ENCODE measurements at regions not wholly inside any gene's neighbourhood (a gene's known extent, or its start where the extent isn't known, plus 50 kb on each side); places are given as distances from the start of the nearest gene placed in this dataset.
"Not testable (repeated sequence)": the region's sequence is repeated elsewhere in the genome, so short reads cannot be mapped to it uniquely, and the experiment has no call there.

GRCh38 chr5:32928761-32929160 is 217.6 kb downstream of the NPR3 start:
- H3K36me3 ChIP-seq (ENCODE audit: control insufficient read depth, low read depth, low read length), result no peaks in the 10 kb centered on the region
- H3K27ac ChIP-seq (ENCODE audit: low read length), result no peak overlapping the region
- H3K9ac ChIP-seq (ENCODE audit: low read length), result no peak overlapping the region
- H3K9me3 ChIP-seq (ENCODE audit: control insufficient read depth, low read depth, low read length), result no peaks in the 10 kb centered on the region
- no peak overlapping the region for H3K4me3 ChIP-seq (ENCODE audit: low read length)
- no peaks in the 10 kb centered on the region for H3K27me3 ChIP-seq (ENCODE audit: control insufficient read depth, insufficient read depth, low read length)
- no peaks in the 10 kb centered on the region for H3K4me1 ChIP-seq (ENCODE audit: control insufficient read depth, low read depth, low read length)

DNA sequence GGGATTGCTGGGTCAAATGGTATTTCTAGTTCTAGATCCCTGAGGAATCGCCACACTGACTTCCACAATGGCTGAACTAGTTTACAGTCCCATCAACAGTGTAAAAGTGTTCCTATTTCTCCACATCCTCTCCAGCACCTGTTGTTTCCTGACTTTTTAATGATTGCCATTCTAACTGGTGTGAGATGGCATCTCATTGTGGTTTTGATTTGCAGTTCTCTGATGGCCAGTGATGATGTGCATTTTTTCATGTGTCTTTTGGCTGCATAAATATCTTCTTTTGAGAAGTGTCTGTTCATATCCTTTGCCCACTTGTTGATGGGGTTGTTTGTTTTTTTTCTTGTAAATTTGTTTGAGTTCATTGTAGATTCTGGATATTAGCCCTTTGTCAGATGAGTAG is 220.3 kb downstream of the NPR3 start:
- H3K27ac ChIP-seq (ENCODE audit: low read length); H3K4me1 ChIP-seq (ENCODE audit: control insufficient read depth, low read depth, low read length); H3K27me3 ChIP-seq (ENCODE audit: control insufficient read depth, insufficient read depth, low read length); H3K36me3 ChIP-seq (ENCODE audit: control insufficient read depth, low read depth, low read length); H3K9me3 ChIP-seq (ENCODE audit: control insufficient read depth, low read depth, low read length); H3K4me3 ChIP-seq (ENCODE audit: low read length); H3K9ac ChIP-seq (ENCODE audit: low read length): not testable (repeated sequence)

DNA sequence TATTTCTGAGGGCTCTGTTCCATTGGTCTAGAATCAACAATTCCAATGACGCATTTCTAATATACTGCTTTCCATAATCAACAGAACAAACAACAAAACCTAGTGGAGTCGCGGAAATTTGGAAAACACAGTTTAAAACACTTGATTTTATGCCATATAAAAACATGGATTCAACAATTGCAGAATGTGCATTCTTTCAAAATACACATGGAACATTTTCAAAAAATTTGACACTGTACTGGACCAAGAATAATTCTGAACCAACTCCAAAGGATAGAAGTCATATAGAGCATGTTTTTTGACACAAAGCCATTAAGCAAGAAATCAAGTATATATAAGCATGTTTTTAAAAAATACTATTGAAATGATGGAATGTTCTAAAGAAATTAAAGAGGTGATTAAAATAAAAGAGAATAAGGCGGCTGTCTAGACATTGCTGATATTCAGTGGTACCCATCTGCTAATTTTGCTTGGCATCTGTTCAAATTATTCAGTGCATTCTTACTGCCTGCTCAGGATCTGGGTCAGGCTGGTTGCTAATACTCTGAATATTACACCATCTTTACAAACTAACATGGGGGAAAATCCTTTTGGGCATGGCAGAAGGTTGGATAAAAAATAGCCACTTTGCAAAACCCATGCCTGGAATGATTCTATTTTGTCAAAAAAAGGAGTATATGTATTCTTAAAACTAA is 221.3 kb downstream of the NPR3 start:
- H3K4me3 ChIP-seq (ENCODE audit: low read length), result no peak overlapping the region
- H3K27me3 ChIP-seq (ENCODE audit: control insufficient read depth, insufficient read depth, low read length), result no peaks in the 10 kb centered on the region
- H3K9ac ChIP-seq (ENCODE audit: low read length), result no peak overlapping the region
- no peaks in the 10 kb centered on the region for H3K4me1 ChIP-seq (ENCODE audit: control insufficient read depth, low read depth, low read length)
- H3K9me3 ChIP-seq (ENCODE audit: control insufficient read depth, low read depth, low read length), result no peaks in the 10 kb centered on the region
- no peaks in the 10 kb centered on the region for H3K36me3 ChIP-seq (ENCODE audit: control insufficient read depth, low read depth, low read length)
- H3K27ac ChIP-seq (ENCODE audit: low read length), result no peak overlapping the region

- no peak overlapping the region for H3K27ac ChIP-seq (ENCODE audit: low read length)
- H3K27me3 ChIP-seq (ENCODE audit: control insufficient read depth, insufficient read depth, low read length), result no peaks in the 10 kb centered on the region
- no peaks in the 10 kb centered on the region for H3K36me3 ChIP-seq (ENCODE audit: control insufficient read depth, low read depth, low read length)
- no peak overlapping the region for H3K4me3 ChIP-seq (ENCODE audit: low read length)
- H3K4me1 ChIP-seq (ENCODE audit: control insufficient read depth, low read depth, low read length), result no peaks in the 10 kb centered on the region
- no peak overlapping the region for H3K9ac ChIP-seq (ENCODE audit: low read length)
- no peaks in the 10 kb centered on the region for H3K9me3 ChIP-seq (ENCODE audit: control insufficient read depth, low read depth, low read length)
These were observed 222.6 kb downstream of the NPR3 start for GRCh38 chr5:32933692-32934091.

GRCh38 chr5:32934529-32934928 is 223.4 kb downstream of the NPR3 start:
- Histone ChIP-seq H3K27me3 (ENCODE audit: control insufficient read depth, insufficient read depth, low read length) (no peaks in the 10 kb centered on the region), H3K4me1 (ENCODE audit: control insufficient read depth, low read depth, low read length) (no peaks in the 10 kb centered on the region), H3K27ac (ENCODE audit: low read length) (no peak overlapping the region), H3K36me3 (ENCODE audit: control insufficient read depth, low read depth, low read length) (no peaks in the 10 kb centered on the region), H3K9ac (ENCODE audit: low read length) (no peak overlapping the region), H3K9me3 (ENCODE audit: control insufficient read depth, low read depth, low read length) (no peaks in the 10 kb centered on the region), H3K4me3 (ENCODE audit: low read length) (no peak overlapping the region)

DNA sequence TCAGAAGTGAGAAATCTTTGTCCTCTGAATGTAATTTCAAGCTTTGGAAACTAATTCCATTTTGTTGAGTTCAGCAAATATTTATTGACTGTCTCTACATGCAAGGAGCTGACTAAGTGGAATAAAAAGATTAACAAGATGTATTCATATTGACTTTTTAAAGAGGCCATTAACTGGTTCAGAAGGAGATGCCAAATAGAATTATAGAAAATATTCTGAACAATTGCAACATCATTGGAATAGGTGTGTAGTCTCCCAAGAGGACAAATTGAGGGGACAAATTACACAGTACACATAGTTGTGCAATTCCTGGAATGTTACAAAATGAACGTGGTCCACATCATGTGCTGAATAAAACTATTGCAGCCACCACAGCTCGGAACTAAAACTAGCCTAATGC is 224.2 kb downstream of the NPR3 start:
- no peak overlapping the region for H3K4me3 ChIP-seq (ENCODE audit: low read length)
- H3K27me3 ChIP-seq (ENCODE audit: control insufficient read depth, insufficient read depth, low read length), result no peaks in the 10 kb centered on the region
- H3K27ac ChIP-seq (ENCODE audit: low read length), result no peak overlapping the region

GRCh38 chr5:32936329-32936728 is 225.2 kb downstream of the NPR3 start:
- H3K9me3 ChIP-seq (ENCODE audit: control insufficient read depth, low read depth, low read length), result no peaks in the 10 kb centered on the region
- H3K4me1 ChIP-seq (ENCODE audit: control insufficient read depth, low read depth, low read length), result no peaks in the 10 kb centered on the region
- H3K36me3 ChIP-seq (ENCODE audit: control insufficient read depth, low read depth, low read length), result no peaks in the 10 kb centered on the region
- no peak overlapping the region for H3K9ac ChIP-seq (ENCODE audit: low read length)
- H3K27me3 ChIP-seq (ENCODE audit: control insufficient read depth, insufficient read depth, low read length), result no peaks in the 10 kb centered on the region
- H3K4me3 ChIP-seq (ENCODE audit: low read length), result no peak overlapping the region
- H3K27ac ChIP-seq (ENCODE audit: low read length), result no peak overlapping the region

More for the DNA sequence above, 224.2 kb downstream of the NPR3 start:
- Histone ChIP-seq H3K36me3 (ENCODE audit: control insufficient read depth, low read depth, low read length) (no peaks in the 10 kb centered on the region), H3K9ac (ENCODE audit: low read length) (no peak overlapping the region), H3K9me3 (ENCODE audit: control insufficient read depth, low read depth, low read length) (no peaks in the 10 kb centered on the region), H3K4me1 (ENCODE audit: control insufficient read depth, low read depth, low read length) (no peaks in the 10 kb centered on the region)

DNA sequence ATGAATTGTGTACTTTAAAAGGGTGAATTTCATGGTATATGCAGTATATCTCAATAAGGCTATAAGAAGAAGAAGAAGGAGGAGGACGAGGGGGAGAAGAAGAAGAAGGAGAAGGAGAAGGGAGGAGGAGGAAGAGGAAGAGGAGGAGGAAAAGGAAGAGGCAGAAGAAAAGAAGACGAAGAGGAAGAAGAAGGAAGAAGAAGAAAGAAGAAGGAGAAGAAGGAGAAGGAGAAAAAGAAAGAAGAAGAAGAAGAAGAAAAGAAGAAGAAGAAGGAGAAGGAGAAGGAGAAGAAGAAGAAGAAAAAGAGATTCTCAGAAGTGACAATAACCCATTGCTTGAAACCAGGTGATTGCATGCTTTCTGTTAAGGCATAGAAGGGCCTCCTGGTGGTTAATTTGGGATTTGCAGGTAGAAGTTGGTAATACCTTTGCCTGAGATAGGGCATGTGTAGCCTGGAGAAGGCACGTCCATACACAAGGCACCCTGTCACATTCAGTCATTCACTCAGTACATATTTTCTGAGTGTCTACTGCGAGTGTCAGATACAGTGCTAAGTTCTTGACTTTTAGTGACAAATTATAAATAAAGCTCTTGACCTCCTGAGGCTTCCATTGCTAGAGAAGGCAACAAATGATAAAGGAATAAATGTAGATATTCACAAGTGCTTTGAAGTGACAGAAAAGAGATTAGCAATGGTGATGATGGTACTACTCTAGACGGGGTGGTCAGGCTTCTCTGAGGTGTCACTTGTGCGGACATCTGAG is 231.3 kb downstream of the NPR3 start:
- no peaks in the 10 kb centered on the region for H3K9me3 ChIP-seq (ENCODE audit: control insufficient read depth, low read depth, low read length)

DNA sequence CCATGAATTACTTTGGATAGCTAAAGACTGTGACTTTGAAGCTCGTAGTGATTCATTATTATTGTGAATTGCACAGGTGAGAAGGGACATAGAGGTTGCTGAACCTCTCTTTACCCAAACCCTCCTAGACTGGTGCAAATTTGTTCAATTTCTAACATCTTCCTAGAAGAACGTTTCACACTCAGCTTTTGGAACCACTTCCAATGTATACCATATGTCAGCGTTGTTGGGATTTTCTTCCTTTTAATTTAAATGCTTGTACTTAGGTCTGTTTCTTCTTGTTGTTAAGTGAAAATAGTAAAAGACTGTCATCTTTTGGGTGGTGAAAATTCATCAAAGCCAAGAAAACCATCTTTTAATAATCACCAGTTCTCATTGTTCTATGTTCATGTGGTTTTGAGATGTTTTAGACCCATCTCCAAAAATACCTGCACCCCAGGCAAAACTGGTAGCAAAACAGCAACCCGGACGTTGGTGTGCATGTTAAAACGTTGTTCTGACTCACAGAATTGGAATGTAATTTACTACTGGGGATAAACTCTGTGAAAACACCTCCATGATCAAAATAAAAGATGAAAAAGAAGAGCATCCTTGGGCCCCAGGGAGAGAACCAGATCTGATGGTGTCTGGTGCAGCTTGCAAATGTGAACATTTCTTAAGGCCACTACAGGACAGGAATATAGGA is 238.3 kb downstream of the NPR3 start:
- Histone ChIP-seq H3K36me3 (ENCODE audit: control insufficient read depth, low read depth, low read length) (no peaks in the 10 kb centered on the region), H3K27ac (ENCODE audit: low read length) (no peak overlapping the region), H3K27me3 (ENCODE audit: control insufficient read depth, insufficient read depth, low read length) (no peaks in the 10 kb centered on the region), H3K9me3 (ENCODE audit: control insufficient read depth, low read depth, low read length) (no peaks in the 10 kb centered on the region), H3K4me1 (ENCODE audit: control insufficient read depth, low read depth, low read length) (peaks cover 15% of the 10 kb centered on the region), H3K9ac (ENCODE audit: low read length) (no peak overlapping the region), H3K4me3 (ENCODE audit: low read length) (no peak overlapping the region)

More for the DNA sequence above, 231.3 kb downstream of the NPR3 start:
- no peak overlapping the region for H3K27ac ChIP-seq (ENCODE audit: low read length)
- no peaks in the 10 kb centered on the region for H3K36me3 ChIP-seq (ENCODE audit: control insufficient read depth, low read depth, low read length)
- no peak overlapping the region for H3K9ac ChIP-seq (ENCODE audit: low read length)
- H3K27me3 ChIP-seq (ENCODE audit: control insufficient read depth, insufficient read depth, low read length), result no peaks in the 10 kb centered on the region
- H3K4me1 ChIP-seq (ENCODE audit: control insufficient read depth, low read depth, low read length), result no peaks in the 10 kb centered on the region
- no peak overlapping the region for H3K4me3 ChIP-seq (ENCODE audit: low read length)

DNA sequence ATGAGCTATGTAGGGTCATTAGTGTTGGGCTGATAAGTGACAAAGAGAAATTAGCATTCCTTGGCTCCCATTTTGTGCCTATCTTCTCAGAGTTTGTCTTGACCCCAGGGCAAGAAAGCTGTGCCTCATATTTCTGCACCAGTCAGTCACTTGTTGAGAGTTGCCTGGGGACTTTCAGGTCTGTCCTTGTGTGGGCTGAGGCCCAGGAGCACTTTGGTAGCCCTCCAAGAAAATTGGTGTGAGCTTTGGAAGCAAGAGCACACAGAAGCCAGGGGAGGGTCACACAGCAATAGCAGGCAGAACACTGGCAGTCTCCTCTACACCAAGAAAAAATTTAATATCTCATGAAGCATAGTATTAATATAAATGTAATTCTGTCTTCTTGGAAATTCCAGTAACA is 239.9 kb downstream of the NPR3 start:
- peaks cover 15% of the 10 kb centered on the region for H3K4me1 ChIP-seq (ENCODE audit: control insufficient read depth, low read depth, low read length)
- no peak overlapping the region for H3K4me3 ChIP-seq (ENCODE audit: low read length)
- no peak overlapping the region for H3K27ac ChIP-seq (ENCODE audit: low read length)
- H3K9me3 ChIP-seq (ENCODE audit: control insufficient read depth, low read depth, low read length), result no peaks in the 10 kb centered on the region
- H3K36me3 ChIP-seq (ENCODE audit: control insufficient read depth, low read depth, low read length), result no peaks in the 10 kb centered on the region
- no peaks in the 10 kb centered on the region for H3K27me3 ChIP-seq (ENCODE audit: control insufficient read depth, insufficient read depth, low read length)
- H3K9ac ChIP-seq (ENCODE audit: low read length), result no peak overlapping the region

- Histone ChIP-seq H3K4me3 (ENCODE audit: low read length) (no peak overlapping the region), H3K36me3 (ENCODE audit: control insufficient read depth, low read depth, low read length) (no peaks in the 10 kb centered on the region), H3K27me3 (ENCODE audit: control insufficient read depth, insufficient read depth, low read length) (no peaks in the 10 kb centered on the region), H3K9me3 (ENCODE audit: control insufficient read depth, low read depth, low read length) (no peaks in the 10 kb centered on the region), H3K4me1 (ENCODE audit: control insufficient read depth, low read depth, low read length) (peaks cover 15% of the 10 kb centered on the region), H3K27ac (ENCODE audit: low read length) (no peak overlapping the region), H3K9ac (ENCODE audit: low read length) (no peak overlapping the region)
These were observed 240.8 kb downstream of the NPR3 start for GRCh38 chr5:32951878-32952277.
